Activated naive CD8-positive, alpha-beta T cell treated with anti-CD3 and anti-CD28 coated beads for 36 hours (primary cell): ENCODE measurements at regions not wholly inside any gene's neighbourhood (a gene's known extent, or its start where the extent isn't known, plus 50 kb on each side); places are given as distances from the start of the nearest gene placed in this dataset.

Experiments
- DNase-seq: peaks from one replicate; pipeline ENCODE4 v3.0.0; 2021
- H3K27ac Mint-ChIP-seq: one replicate; pipeline ENCODE4 v1.8.0; 2022; ENCODE audit warnings: mild to moderate bottlenecking, moderate library complexity, mixed read lengths
- H3K27me3 Mint-ChIP-seq: one replicate; pipeline ENCODE4 v1.8.0; 2022; ENCODE audit warnings: mild to moderate bottlenecking, mixed read lengths
- H3K36me3 Mint-ChIP-seq: one replicate; pipeline ENCODE4 v1.8.0; 2021; ENCODE audit warnings: mild to moderate bottlenecking, mixed read lengths
- H3K4me1 Mint-ChIP-seq: one replicate; pipeline ENCODE4 v1.8.0; 2021; ENCODE audit warnings: mixed read lengths
- H3K4me3 Mint-ChIP-seq: one replicate; pipeline ENCODE4 v1.8.0; 2022; ENCODE audit warnings: mild to moderate bottlenecking, moderate library complexity, mixed read lengths
- H3K9me3 Mint-ChIP-seq: one replicate; pipeline ENCODE4 v1.8.0; 2022; ENCODE audit warnings: mixed read lengths

GRCh38 chr3:66099541-66100065 lies 60.9 kb upstream of the MAGI1 start:
- Mint-ChIP-seq H3K27me3 (no peaks in the 10 kb centered on the region), H3K9me3 (no peaks in the 10 kb centered on the region), H3K4me1 (no peaks in the 10 kb centered on the region), H3K36me3 (no peaks in the 10 kb centered on the region), H3K27ac (no peak overlapping the region), H3K4me3 (no peak overlapping the region)
- DNase-seq: no peak

GRCh38 chr3:66098436-66098835 lies 59.7 kb upstream of the MAGI1 start:
- no peak overlapping the region for H3K27ac Mint-ChIP-seq
- H3K36me3 Mint-ChIP-seq: no peaks in the 10 kb centered on the region
- H3K9me3 Mint-ChIP-seq: no peaks in the 10 kb centered on the region
- H3K4me1 Mint-ChIP-seq: no peaks in the 10 kb centered on the region
- H3K27me3 Mint-ChIP-seq: no peaks in the 10 kb centered on the region
- H3K4me3 Mint-ChIP-seq: no peak overlapping the region
- no peak for DNase-seq

GRCh38 chr3:66097647-66098046 lies 58.9 kb upstream of the MAGI1 start:
- Mint-ChIP-seq H3K4me1 (no peaks in the 10 kb centered on the region), H3K36me3 (no peaks in the 10 kb centered on the region), H3K4me3 (no peak overlapping the region), H3K27ac (no peak overlapping the region), H3K27me3 (peaks cover 6% of the 10 kb centered on the region), H3K9me3 (no peaks in the 10 kb centered on the region)
- DNase-seq: no peak

- H3K27me3 Mint-ChIP-seq: peaks cover 6% of the 10 kb centered on the region
- H3K36me3 Mint-ChIP-seq: no peaks in the 10 kb centered on the region
- no peaks in the 10 kb centered on the region for H3K9me3 Mint-ChIP-seq
- no peaks in the 10 kb centered on the region for H3K4me1 Mint-ChIP-seq
- no peak for DNase-seq
- no peak overlapping the region for H3K27ac Mint-ChIP-seq
- no peak overlapping the region for H3K4me3 Mint-ChIP-seq
Measured at GRCh38 chr3:66095295-66096001, 56.7 kb upstream of the MAGI1 start.

GRCh38 chr3:66093981-66094380 lies 55.3 kb upstream of the MAGI1 start:
- no peaks in the 10 kb centered on the region for H3K36me3 Mint-ChIP-seq
- H3K27me3 Mint-ChIP-seq: peaks cover 6% of the 10 kb centered on the region
- H3K27ac Mint-ChIP-seq: no peak overlapping the region
- H3K4me3 Mint-ChIP-seq: no peak overlapping the region
- DNase-seq: no peak
- H3K9me3 Mint-ChIP-seq: no peaks in the 10 kb centered on the region
- no peaks in the 10 kb centered on the region for H3K4me1 Mint-ChIP-seq

GRCh38 chr3:66092175-66092995 lies 53.7 kb upstream of the MAGI1 start:
- H3K4me1 Mint-ChIP-seq: no peaks in the 10 kb centered on the region
- no peaks in the 10 kb centered on the region for H3K9me3 Mint-ChIP-seq
- no peak overlapping the region for H3K4me3 Mint-ChIP-seq
- no peak for DNase-seq
- H3K27me3 Mint-ChIP-seq: peaks cover 6% of the 10 kb centered on the region
- H3K27ac Mint-ChIP-seq: no peak overlapping the region
- no peaks in the 10 kb centered on the region for H3K36me3 Mint-ChIP-seq
